Activated CD8-positive, alpha-beta T cell treated with anti-CD3 and anti-CD28 coated beads for 36 hours (primary cell): ENCODE measurements at regions not wholly inside any gene's neighbourhood (a gene's known extent, or its start where the extent isn't known, plus 50 kb on each side); places are given as distances from the start of the nearest gene placed in this dataset.

ENCODE experiments used
- ATAC-seq: fragments of 200-7000 bp; cut with Tn5 transposase; one replicate; pipeline ENCODE4 v1.10.0; 2021; ENCODE audit warnings: mild to moderate bottlenecking, moderate library complexity
- CTCF ChIA-PET: fragments of 350-600 bp; sonication (Branson Sonifier 250); formaldehyde crosslinking; loops from one replicate; lab custom pipeline; 2021; ENCODE audit warnings: antibody characterized with exemption; lab: Charles Lee
- POLR2A ChIA-PET: fragments of 350-600 bp; sonication (Branson Sonifier 250); formaldehyde crosslinking; loops from one replicate; lab custom pipeline; 2021; ENCODE audit warnings: antibody characterized with exemption; lab: Charles Lee
- DNase-seq: peaks from one replicate; pipeline ENCODE4 v3.0.0-alpha.2; 2020
- H3K27ac Mint-ChIP-seq: one replicate; pipeline ENCODE4 v1.8.0; 2021; ENCODE audit warnings: mild to moderate bottlenecking, mixed read lengths
- H3K27me3 Mint-ChIP-seq: one replicate; pipeline ENCODE4 v1.8.0; 2021; ENCODE audit warnings: mixed read lengths
- H3K36me3 Mint-ChIP-seq: one replicate; pipeline ENCODE4 v1.8.0; 2021; ENCODE audit warnings: low read depth, mixed read lengths
- H3K4me1 Mint-ChIP-seq: one replicate; pipeline ENCODE4 v1.8.0; 2021; ENCODE audit warnings: low read depth, mixed read lengths
- H3K4me3 Mint-ChIP-seq: one replicate; pipeline ENCODE4 v1.8.0; 2021; ENCODE audit warnings: mild to moderate bottlenecking, moderate library complexity, mixed read lengths
- H3K9me3 Mint-ChIP-seq: one replicate; pipeline ENCODE4 v1.8.0; 2021; ENCODE audit warnings: mixed read lengths
- intact Hi-C: fragments of 100-400 bp; cut with micrococcal nuclease; formaldehyde crosslinking; loops from one replicate; pipeline ENCODE4 v1.10.0; 2022
- TF ChIP-seq, protein P1 (sequence below): fragments of 200-600 bp; IDR thresholded peaks from one replicate; pipeline ENCODE4 v1.8.0; 2022; ENCODE audit warnings: antibody characterized with exemption, mild to moderate bottlenecking

DNA sequence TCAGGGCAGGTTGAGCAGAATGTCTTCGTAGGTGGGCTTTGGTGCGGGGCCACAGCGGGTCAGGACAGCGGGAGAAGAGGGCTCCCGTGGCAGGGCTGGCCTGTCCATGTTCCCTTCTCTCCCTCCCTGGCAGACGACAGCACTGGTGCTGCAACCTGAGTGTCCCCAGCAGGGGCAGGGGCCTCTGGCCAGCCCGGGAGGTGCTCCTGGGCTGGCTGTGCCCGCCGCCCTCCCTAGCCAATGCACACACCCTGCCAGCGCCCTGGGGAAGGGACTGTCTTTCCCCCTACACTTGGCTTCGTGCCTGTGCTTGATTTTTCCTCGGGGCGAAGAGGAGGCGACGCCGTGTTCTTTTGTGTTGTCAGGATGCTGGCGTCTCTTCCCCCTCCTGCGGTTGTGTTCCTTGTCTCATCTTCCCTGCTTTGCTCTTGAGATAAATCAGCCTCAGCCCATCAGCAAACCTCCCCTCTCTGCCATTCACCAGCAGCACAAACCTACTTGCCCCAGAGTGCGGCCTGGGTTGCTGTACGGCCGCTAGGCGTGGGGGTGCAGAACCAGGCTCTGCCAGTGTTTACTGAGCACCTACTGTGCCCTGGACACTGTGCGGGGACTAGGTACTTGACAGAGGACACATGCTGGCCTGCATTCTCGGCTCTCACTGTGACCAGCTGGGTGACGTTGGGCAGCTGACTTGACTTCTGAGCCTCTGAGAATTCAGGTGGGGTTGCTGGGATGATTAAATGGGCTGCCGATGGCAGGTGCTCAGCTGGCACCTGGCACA lies 237.3 kb upstream of the CIBAR2 start:
- ATAC-seq: no peak
- H3K27me3 Mint-ChIP-seq: peaks cover 2% of the 10 kb centered on the region
- CTCF ChIA-PET: interaction anchor here (1.0 kb wide), 1 partner anchor 12 kb away, joined by 3 read pairs; no protein-coding TSS in a partner anchor

DNA sequence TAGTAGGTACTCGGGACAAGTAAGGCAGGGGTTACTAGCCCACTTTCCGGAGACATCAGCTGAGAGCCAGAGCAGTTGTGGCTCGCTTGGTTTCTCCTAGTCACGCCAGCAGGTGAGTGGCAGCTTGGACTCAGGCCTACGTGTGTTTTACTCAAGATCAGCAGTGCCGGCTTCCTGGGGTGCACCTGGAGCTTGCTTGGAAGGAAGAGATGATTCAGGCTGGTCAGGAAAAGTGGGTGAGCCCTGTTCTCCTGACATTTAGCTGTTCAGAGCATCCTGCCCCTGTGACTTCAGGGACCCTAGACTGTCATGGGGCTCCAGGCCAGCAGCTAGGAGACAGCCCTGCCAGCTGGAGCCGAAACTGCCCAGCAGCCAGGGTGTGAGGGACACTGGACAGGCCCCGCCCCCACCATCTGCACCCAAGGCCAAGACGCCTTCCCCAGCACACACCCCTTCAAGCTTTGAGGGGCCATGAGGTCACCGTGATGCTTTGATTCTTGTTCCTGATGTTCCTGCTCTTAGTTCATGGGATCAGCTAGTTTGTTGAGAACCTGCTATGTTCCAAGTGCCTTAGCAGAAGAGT lies 238.0 kb upstream of the CIBAR2 start:
- TF ChIP-seq, protein P1, sequence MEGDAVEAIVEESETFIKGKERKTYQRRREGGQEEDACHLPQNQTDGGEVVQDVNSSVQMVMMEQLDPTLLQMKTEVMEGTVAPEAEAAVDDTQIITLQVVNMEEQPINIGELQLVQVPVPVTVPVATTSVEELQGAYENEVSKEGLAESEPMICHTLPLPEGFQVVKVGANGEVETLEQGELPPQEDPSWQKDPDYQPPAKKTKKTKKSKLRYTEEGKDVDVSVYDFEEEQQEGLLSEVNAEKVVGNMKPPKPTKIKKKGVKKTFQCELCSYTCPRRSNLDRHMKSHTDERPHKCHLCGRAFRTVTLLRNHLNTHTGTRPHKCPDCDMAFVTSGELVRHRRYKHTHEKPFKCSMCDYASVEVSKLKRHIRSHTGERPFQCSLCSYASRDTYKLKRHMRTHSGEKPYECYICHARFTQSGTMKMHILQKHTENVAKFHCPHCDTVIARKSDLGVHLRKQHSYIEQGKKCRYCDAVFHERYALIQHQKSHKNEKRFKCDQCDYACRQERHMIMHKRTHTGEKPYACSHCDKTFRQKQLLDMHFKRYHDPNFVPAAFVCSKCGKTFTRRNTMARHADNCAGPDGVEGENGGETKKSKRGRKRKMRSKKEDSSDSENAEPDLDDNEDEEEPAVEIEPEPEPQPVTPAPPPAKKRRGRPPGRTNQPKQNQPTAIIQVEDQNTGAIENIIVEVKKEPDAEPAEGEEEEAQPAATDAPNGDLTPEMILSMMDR: no peak
- POLR2A ChIA-PET: interaction anchor here (0.6 kb wide), 1 partner anchor 45 kb away, joined by 3 read pairs; no protein-coding TSS in a partner anchor
- Mint-ChIP-seq H3K27ac (no peak overlapping the region), H3K4me3 (no peak overlapping the region), H3K4me1 (no peaks in the 10 kb centered on the region), H3K27me3 (peaks cover 2% of the 10 kb centered on the region), H3K36me3 (no peaks in the 10 kb centered on the region), H3K9me3 (peaks cover 6% of the 10 kb centered on the region)
- ATAC-seq (no peak), DNase-seq (no peak)
- intact Hi-C loops: no loop called here
- CTCF ChIA-PET: interaction anchor here (1.0 to 2.0 kb wide), 2 partner anchors 12 to 75 kb away, joined by 3 to 5 read pairs; no protein-coding TSS in a partner anchor

More for the DNA sequence above, 237.3 kb upstream of the CIBAR2 start:
- H3K4me3 Mint-ChIP-seq: no peak overlapping the region
- DNase-seq: no peak
- no peaks in the 10 kb centered on the region for H3K36me3 Mint-ChIP-seq
- TF ChIP-seq, protein P1: no peak
- H3K4me1 Mint-ChIP-seq: no peaks in the 10 kb centered on the region
- H3K9me3 Mint-ChIP-seq: peaks cover 6% of the 10 kb centered on the region
- intact Hi-C loops: no loop called here
- H3K27ac Mint-ChIP-seq: no peak overlapping the region
- POLR2A ChIA-PET: no interaction called here

DNA sequence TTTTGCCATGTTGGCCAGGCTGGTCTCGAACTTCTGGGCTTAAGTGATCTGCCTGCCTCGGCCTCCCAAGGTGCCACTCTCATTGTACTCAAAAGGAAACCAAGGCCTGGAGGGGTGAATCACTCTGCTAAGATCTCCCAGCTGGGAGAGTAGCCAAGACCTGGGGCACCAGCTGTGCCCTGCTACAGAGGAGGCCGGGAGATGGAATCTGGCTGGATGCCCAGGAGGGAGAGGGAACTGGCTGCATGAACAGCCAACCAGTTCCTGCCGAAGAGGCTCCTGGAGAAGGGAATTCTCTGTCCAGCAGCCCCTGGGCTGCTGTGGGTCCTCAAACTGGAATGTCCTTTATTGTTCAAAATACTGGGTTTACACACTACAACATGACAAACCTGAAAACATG lies 238.7 kb upstream of the CIBAR2 start:
- intact Hi-C loops: no loop called here
- CTCF ChIA-PET: interaction anchor here (2.0 kb wide), 1 partner anchor 75 kb away, joined by 5 read pairs; no protein-coding TSS in a partner anchor
- H3K36me3 Mint-ChIP-seq: no peaks in the 10 kb centered on the region
- TF ChIP-seq, protein P1: no peak
- H3K27ac Mint-ChIP-seq: no peak overlapping the region
- no peaks in the 10 kb centered on the region for H3K27me3 Mint-ChIP-seq
- H3K4me1 Mint-ChIP-seq: no peaks in the 10 kb centered on the region
- DNase-seq (no peak), ATAC-seq (no peak)
- POLR2A ChIA-PET: interaction anchor here (0.6 kb wide), 1 partner anchor 45 kb away, joined by 3 read pairs; no protein-coding TSS in a partner anchor
- no peak overlapping the region for H3K4me3 Mint-ChIP-seq
- peaks cover 4% of the 10 kb centered on the region for H3K9me3 Mint-ChIP-seq

DNA sequence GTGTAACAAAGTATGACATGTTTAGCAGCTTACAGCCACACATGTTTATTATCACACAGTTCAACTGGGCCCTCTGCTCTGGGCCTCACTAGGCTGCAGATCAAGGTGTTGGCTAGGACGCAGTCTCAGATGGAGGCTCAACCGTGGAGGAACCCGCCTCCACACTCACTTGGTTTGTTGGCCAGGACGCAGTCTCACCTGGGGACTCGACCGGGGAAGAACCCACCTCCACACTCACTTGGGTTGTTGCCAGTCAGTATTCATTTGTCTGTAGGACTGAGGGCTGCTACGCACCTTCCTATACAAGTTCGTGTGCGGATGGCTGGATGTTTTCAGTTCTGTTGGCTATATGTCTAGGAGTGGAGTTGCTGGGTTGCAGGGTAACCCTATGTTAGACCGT lies 240.7 kb upstream of the CIBAR2 start:
- TF ChIP-seq, protein P1: no peak
- DNase-seq (no peak), ATAC-seq (no peak)
- Mint-ChIP-seq H3K9me3 (peaks cover 4% of the 10 kb centered on the region), H3K4me3 (no peak overlapping the region), H3K27me3 (no peaks in the 10 kb centered on the region), H3K4me1 (no peaks in the 10 kb centered on the region), H3K27ac (no peak overlapping the region), H3K36me3 (no peaks in the 10 kb centered on the region)
- intact Hi-C loops: no loop called here
- CTCF ChIA-PET: no interaction called here
- POLR2A ChIA-PET: interaction anchor here (0.5 kb wide), 1 partner anchor 231 kb away, joined by 3 read pairs; no protein-coding TSS in a partner anchor
